Sigmoid colon (tissue), 6 donors: ENCODE measurements at regions not wholly inside any gene's neighbourhood (a gene's known extent, or its start where the extent isn't known, plus 50 kb on each side); places are given as distances from the start of the nearest gene placed in this dataset.

Experiments
- DNase-seq: peaks from one replicate; pipeline ENCODE4 v3.0.0-alpha.2; 2019
- H3K27ac ChIP-seq, 4 donors: fragments of 200-600 bp; sonication (generic); one replicate each; pipeline ENCODE4 v1.5.1; 2016 to 2019; ENCODE audit warnings: mild to moderate bottlenecking in 1 of 4
- H3K27me3 ChIP-seq, 3 donors: fragments of 200-600 bp; sonication (generic); one replicate each; pipeline ENCODE4 v1.5.1; 2019; ENCODE audit warnings: mild to moderate bottlenecking in 1 of 3
- H3K36me3 ChIP-seq, 4 donors: fragments of 200-600 bp; sonication (generic); one replicate each; pipeline ENCODE4 v1.5.1; 2016 to 2019
- H3K4me1 ChIP-seq, 4 donors: fragments of 200-600 bp; sonication (generic); one replicate each; pipeline ENCODE4 v1.5.1; 2017 to 2019
- H3K4me3 ChIP-seq, 4 donors: fragments of 200-600 bp; sonication (generic); one replicate each; pipeline ENCODE4 v1.5.1; 2017 to 2019; ENCODE audit warnings: mild to moderate bottlenecking in 2 of 4, moderate library complexity in 1 of 4
- H3K9me3 ChIP-seq, 4 donors: fragments of 200-600 bp in 3 of 4; sonication (generic) in 3 of 4; one replicate each; pipeline versions ENCODE4 v1.5.1 to v1.6.1; 2013 to 2019
- CTCF ChIP-seq, 4 experiments: fragments of 450-650 bp in 3 of 4; fragments of 200-600 bp in 1 of 4; IDR thresholded peaks; one replicate each; pipeline ENCODE4 v1.5.1; 2016 to 2019; ENCODE audit warnings: antibody characterized with exemption in 4 of 4, mild to moderate bottlenecking in 3 of 4, moderate library complexity in 2 of 4
- EP300 ChIP-seq, 4 donors: sonication (generic); formaldehyde crosslinking; IDR thresholded peaks; one replicate each; pipeline ENCODE4 v1.6.1; 2017; ENCODE audit warnings: antibody characterized with exemption in 4 of 4
- POLR2A ChIP-seq, 2 donors: fragments of 450-650 bp; IDR thresholded peaks; one replicate each; pipeline ENCODE4 v1.6.1; 2016; ENCODE audit warnings: antibody characterized with exemption in 2 of 2, mild to moderate bottlenecking in 2 of 2, moderate library complexity in 2 of 2
- POLR2AphosphoS5 ChIP-seq, 4 donors: sonication (generic); formaldehyde crosslinking; IDR thresholded peaks; one replicate each; pipeline ENCODE4 v1.6.1; 2017; ENCODE audit warnings: antibody characterized with exemption in 4 of 4
- WGBS, 2 donors: extraction: QIAGEN DNeasy Blood & Tissue Kit; methylation state at CpG; one replicate each; pipeline ENCODE4 v1.1.7; 2013; 5-methylcytosine and 5-hydroxymethylcytosine counted together
- intact Hi-C: fragments of 100-400 bp; cut with DNase I; formaldehyde crosslinking; loops from one replicate; pipeline ENCODE4 v1.15.1; 2023
- donor health status: healthy with polysubstance abuse.
- donor health status: healthy.

DNA sequence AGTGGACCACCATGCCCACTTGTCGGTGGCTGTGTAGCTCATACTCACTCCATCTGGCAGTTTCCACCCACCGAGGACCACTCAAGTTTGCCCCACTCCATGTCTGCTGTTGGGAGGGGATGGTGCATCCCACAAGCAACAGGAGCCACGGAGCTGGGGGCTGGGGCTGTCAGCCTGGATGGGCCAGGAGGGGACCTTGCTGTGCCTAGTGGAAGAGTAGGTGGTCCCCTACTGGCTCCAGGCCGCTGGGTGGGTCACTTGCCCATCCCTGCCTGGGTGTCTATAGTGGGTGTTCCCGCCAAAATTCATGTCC is 57.0 kb downstream of the SMIM38 start:
- no peaks in the 10 kb centered on the region for H3K36me3 ChIP-seq
- H3K9me3 ChIP-seq, result no peaks in the 10 kb centered on the region
- no peak overlapping the region for H3K27ac ChIP-seq
- peaks cover 0 to 6% (median 0%) of the 10 kb centered on the region in 3 donors for H3K27me3 ChIP-seq
- TF ChIP-seq EP300 (IDR thresholded peaks at IDR 0.05) (no peak), POLR2A (IDR thresholded peaks at IDR 0.05) (no peak), CTCF (IDR thresholded peaks at IDR 0.05) (no peak), POLR2AphosphoS5 (IDR thresholded peaks at IDR 0.05) (no peak)
- H3K4me1 ChIP-seq, result peaks cover 0 to 4% (median 4%) of the 10 kb centered on the region in 4 donors
- intact Hi-C loops, result no loop called here
- peak; percentile 58 for DNase-seq
- 87 to 93% methylated on average over 5 of the region's 5 CpGs for WGBS, 2 donors
- H3K4me3 ChIP-seq, result no peak overlapping the region

DNA sequence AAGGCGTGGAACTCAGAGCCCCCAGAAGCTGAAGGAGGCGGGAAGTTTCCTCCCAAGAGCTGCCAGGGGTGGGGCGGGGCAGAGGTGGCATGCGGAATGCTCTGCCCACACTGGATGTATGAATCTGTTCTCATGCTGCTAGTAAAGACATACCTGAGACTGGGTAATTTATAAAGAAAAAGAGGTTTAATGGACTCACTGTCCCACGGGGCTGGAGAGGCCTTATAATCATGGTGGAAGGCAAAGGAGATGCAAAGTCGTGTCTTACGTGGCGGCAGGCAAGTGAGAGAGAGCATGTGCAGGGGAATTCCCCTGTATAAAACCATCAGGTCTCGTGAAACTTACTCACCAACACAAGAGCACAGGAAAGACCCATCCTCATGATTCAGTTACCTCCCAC is 57.6 kb downstream of the SMIM38 start:
- 70 to 71% methylated on average over 9 of the region's 9 CpGs for WGBS, 2 donors
- intact Hi-C loops, result no loop called here
- DNase-seq, result peak; percentile 25

GRCh38 chr11:69213964-69214363 is 58.2 kb downstream of the SMIM38 start:
- no peak overlapping the region for H3K27ac ChIP-seq
- H3K36me3 ChIP-seq, result no peaks in the 10 kb centered on the region
- peak; percentile 15 for DNase-seq
- no peak overlapping the region for H3K4me3 ChIP-seq
- H3K27me3 ChIP-seq, result peaks cover 0 to 6% (median 0%) of the 10 kb centered on the region in 3 donors
- TF ChIP-seq POLR2AphosphoS5 (IDR thresholded peaks at IDR 0.05) (no peak), POLR2A (IDR thresholded peaks at IDR 0.05) (no peak)
- no peaks in the 10 kb centered on the region for H3K9me3 ChIP-seq
- peaks cover 0 to 10% (median 6%) of the 10 kb centered on the region in 4 donors for H3K4me1 ChIP-seq
- WGBS, 2 donors, result 84 to 90% methylated on average over 1 of the region's 1 CpG
- intact Hi-C loops, result no loop called here

More for the DNA sequence above, 57.6 kb downstream of the SMIM38 start:
- peaks cover 0 to 10% (median 6%) of the 10 kb centered on the region in 4 donors for H3K4me1 ChIP-seq
- TF ChIP-seq EP300 (IDR thresholded peaks at IDR 0.05) (no peak), CTCF (IDR thresholded peaks at IDR 0.05) (no peak), POLR2AphosphoS5 (IDR thresholded peaks at IDR 0.05) (no peak)
- no peak overlapping the region for H3K27ac ChIP-seq
- no peak overlapping the region for H3K4me3 ChIP-seq
- H3K36me3 ChIP-seq, result no peaks in the 10 kb centered on the region
- peaks cover 0 to 6% (median 0%) of the 10 kb centered on the region in 3 donors for H3K27me3 ChIP-seq
- no peaks in the 10 kb centered on the region for H3K9me3 ChIP-seq

DNA sequence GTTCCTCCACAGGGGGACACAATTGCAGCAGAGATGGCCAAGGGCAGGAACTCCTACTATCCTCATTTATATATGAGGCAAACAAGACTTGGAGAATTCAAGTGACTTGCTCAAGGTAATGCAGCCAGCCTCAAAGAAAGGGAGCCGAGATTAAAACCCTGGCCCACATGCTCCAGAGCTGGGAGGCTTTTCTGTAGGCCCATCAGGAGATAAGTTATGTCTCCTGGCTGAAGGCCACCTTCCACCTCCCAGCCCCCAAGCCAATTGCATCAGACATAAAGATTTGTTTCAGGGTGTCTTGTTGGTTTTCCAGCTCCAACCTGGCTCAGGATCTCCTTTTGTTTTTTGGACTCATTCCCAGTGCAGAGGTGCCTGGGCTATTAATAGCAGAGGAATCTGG is 59.5 kb downstream of the SMIM38 start:
- Histone ChIP-seq H3K9me3 (no peaks in the 10 kb centered on the region), H3K4me3 (no peak overlapping the region), H3K36me3 (no peaks in the 10 kb centered on the region), H3K27me3 (peaks cover 0 to 6% (median 0%) of the 10 kb centered on the region in 3 donors), H3K4me1 (peaks cover 0 to 10% (median 6%) of the 10 kb centered on the region in 4 donors), H3K27ac (no peak overlapping the region)
- TF ChIP-seq CTCF (IDR thresholded peaks at IDR 0.05) (no peak), EP300 (IDR thresholded peaks at IDR 0.05) (no peak), POLR2A (IDR thresholded peaks at IDR 0.05) (no peak), POLR2AphosphoS5 (IDR thresholded peaks at IDR 0.05) (no peak)
- WGBS, 2 donors, result 85 to 96% methylated on average over 1 of the region's 1 CpG
- DNase-seq, result peak; percentile 25
- intact Hi-C loops, result no loop called here

DNA sequence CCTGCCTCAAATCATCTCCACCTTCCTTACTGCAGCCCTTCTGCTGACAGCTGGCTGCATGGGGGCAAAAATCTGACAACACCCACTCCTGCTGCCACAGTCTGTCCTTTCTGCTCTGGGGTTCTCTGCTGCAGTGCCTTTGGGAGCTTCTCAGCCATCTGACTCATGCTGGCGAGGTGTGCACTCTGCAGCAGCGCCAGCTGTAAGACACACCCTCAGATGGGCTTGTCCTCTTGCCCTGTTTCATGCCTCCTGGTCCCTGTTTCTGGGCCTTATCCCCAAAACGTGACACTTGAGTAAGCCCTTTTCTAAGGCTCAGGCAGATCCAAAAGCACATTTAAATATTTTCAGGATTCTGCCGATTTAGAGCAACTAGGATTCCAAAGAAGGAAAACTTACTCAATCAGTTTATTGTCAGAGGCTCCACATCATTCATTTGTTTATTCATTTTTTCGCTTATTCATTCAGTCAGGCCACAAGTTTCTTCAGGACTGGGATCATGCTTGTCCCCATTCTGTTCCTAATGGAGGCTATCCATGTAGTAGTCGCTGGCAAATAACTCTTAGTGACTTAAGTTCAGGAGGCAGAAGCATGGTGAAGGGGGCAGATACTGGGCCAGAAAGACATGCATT is 60.2 kb downstream of the SMIM38 start:
- Histone ChIP-seq H3K27me3 (peaks cover 0 to 6% (median 0%) of the 10 kb centered on the region in 3 donors), H3K27ac (no peak overlapping the region), H3K36me3 (no peaks in the 10 kb centered on the region), H3K4me1 (peaks cover 0 to 15% (median 9%) of the 10 kb centered on the region in 4 donors), H3K4me3 (no peak overlapping the region), H3K9me3 (no peaks in the 10 kb centered on the region)
- TF ChIP-seq CTCF (IDR thresholded peaks at IDR 0.05) (no peak), POLR2AphosphoS5 (IDR thresholded peaks at IDR 0.05) (no peak), EP300 (IDR thresholded peaks at IDR 0.05) (no peak), POLR2A (IDR thresholded peaks at IDR 0.05) (no peak)
- WGBS, 2 donors, result 27 to 60% methylated on average over 6 of the region's 6 CpGs
- DNase-seq, result no peak
- intact Hi-C loops, result no loop called here
